GM19240 (cell line): ENCODE measurements at regions not wholly inside any gene's neighbourhood (a gene's known extent, or its start where the extent isn't known, plus 50 kb on each side); places are given as distances from the start of the nearest gene placed in this dataset.
"Not testable (repeated sequence)": the region's sequence is repeated elsewhere in the genome, so short reads cannot be mapped to it uniquely, and the experiment has no call there.

Experiments
- DNase-seq: peaks from one replicate; pipeline ENCODE4 v3.0.0; 2011; ENCODE audit warnings: low spot score; ENCODE audit not compliant: insufficient read length

GRCh38 chr5:173667702-173668101, 51.3 kb upstream of the BOD1 start:
- no peak for DNase-seq

GRCh38 chr5:173668245-173668800, 51.9 kb upstream of the BOD1 start:
- DNase-seq = no peak

GRCh38 chr5:173668910-173669309, 52.5 kb upstream of the BOD1 start:
- no peak for DNase-seq

GRCh38 chr5:173669483-173669882, 53.0 kb upstream of the BOD1 start:
- no peak for DNase-seq

- DNase-seq = no peak
These were observed 53.7 kb upstream of the BOD1 start for GRCh38 chr5:173670130-173670651.

- no peak for DNase-seq
These were observed 54.3 kb upstream of the BOD1 start for GRCh38 chr5:173670791-173671120.

GRCh38 chr5:173671121-173671949, 54.9 kb upstream of the BOD1 start:
- no peak for DNase-seq

GRCh38 chr5:173672166-173672565, 55.7 kb upstream of the BOD1 start:
- DNase-seq = no peak

- no peak for DNase-seq
These were observed 56.4 kb upstream of the BOD1 start for GRCh38 chr5:173672891-173673290.

- no peak for DNase-seq
These were observed 57.0 kb upstream of the BOD1 start for GRCh38 chr5:173673295-173674101.

- DNase-seq = no peak
These were observed 59.0 kb upstream of the BOD1 start for GRCh38 chr5:173675287-173675996.

- no peak for DNase-seq
These were observed 59.9 kb upstream of the BOD1 start for GRCh38 chr5:173676375-173676774.

- no peak for DNase-seq
These were observed 60.7 kb upstream of the BOD1 start for GRCh38 chr5:173677125-173677672.

GRCh38 chr5:173679909-173680630, 63.6 kb upstream of the BOD1 start:
- no peak for DNase-seq

- DNase-seq = peak; percentile 35
These were observed 64.3 kb upstream of the BOD1 start for GRCh38 chr5:173680660-173681242.

- no peak for DNase-seq
These were observed 65.9 kb upstream of the BOD1 start for GRCh38 chr5:173682313-173682712.

- not testable (repeated sequence) for DNase-seq
These were observed 68.1 kb upstream of the BOD1 start for GRCh38 chr5:173684535-173684934.

- DNase-seq = no peak
These were observed 70.5 kb upstream of the BOD1 start for GRCh38 chr5:173686950-173687349.

- no peak for DNase-seq
These were observed 72.3 kb upstream of the BOD1 start for GRCh38 chr5:173688703-173689102.

GRCh38 chr5:173689171-173689736, 72.8 kb upstream of the BOD1 start:
- DNase-seq = no peak
